K562 (cell line): ENCODE measurements at regions not wholly inside any gene's neighbourhood (a gene's known extent, or its start where the extent isn't known, plus 50 kb on each side); places are given as distances from the start of the nearest gene placed in this dataset.

Experiments used
- ATAC-seq: fragments of 200-7000 bp; cut with Tn5 transposase; 3 replicates; pipeline ENCODE4 v1.9.1; 2020; ENCODE audit warnings: moderate library complexity
- BruUV-seq: library from RNA; stranded (reverse); fragments of 400-500 nt; replicated peaks from 2 replicates; lab custom pipeline; 2021; lab: Mats Ljungman, UMichigan
- CTCF ChIA-PET: fragments of 300-600 bp; formaldehyde crosslinking; extraction: SDS; loops from one replicate; lab custom pipeline; 2021; ENCODE audit warnings: low intra/inter-chr PET ratio; lab: Yijun Ruan, JAX
- POLR2A ChIA-PET: fragments of 300-600, 350-650 bp; sonication (Branson Sonifier 250); formaldehyde crosslinking; extraction: SDS; loops from one replicate; lab custom pipeline; 2021; ENCODE audit warnings: antibody characterized with exemption, inconsistent platforms; lab: Yijun Ruan, JAX
- DNase-seq, 4 experiments: peaks; one replicate each; pipeline versions ENCODE4 v3.0.0 to v3.0.0-alpha.2; 2011 to 2018; ENCODE audit warnings: low spot score in 3 of 4, mixed read lengths in 3 of 4; ENCODE audit errors: extremely low read depth in 1 of 4
- FAIRE-seq: peaks from 2 replicates; lab custom pipeline; 2011; peaks lifted over from hg19 to GRCh38; lab: Jason Lieb, UNC
- H2AFZ ChIP-seq: 2 replicates; pipeline ENCODE4 v1.6.0; 2011; ENCODE audit warnings: low read depth, low read length, control low read depth, inconsistent platforms
- H3K27ac ChIP-seq: fragments of 200-600 bp; 3 replicates; pipeline ENCODE4 v1.8.0; 2011; ENCODE audit warnings: low read depth, mild to moderate bottlenecking, control low read depth, inconsistent platforms, low read length, moderate library complexity, mixed read lengths; ENCODE audit errors: extremely low read depth
- H3K27me3 ChIP-seq, 2 experiments: fragments of 300-600 bp in 1 of 2; 2 replicates in 1 of 2; 3 replicates in 1 of 2; pipeline versions ENCODE4 v1.6.0 to v1.8.0; 2011; ENCODE audit warnings: inconsistent platforms in 2 of 2, low read length in 2 of 2, mild to moderate bottlenecking in 1 of 2, mixed read lengths in 1 of 2, moderate library complexity in 1 of 2; ENCODE audit not compliant: control insufficient read depth in 2 of 2, insufficient read depth in 2 of 2
- H3K36me3 ChIP-seq: fragments of 300-600 bp; 3 replicates; pipeline ENCODE4 v1.8.0; 2011; ENCODE audit warnings: mild to moderate bottlenecking, low read length, inconsistent platforms; ENCODE audit not compliant: control insufficient read depth, insufficient read depth
- H3K4me1 ChIP-seq, 2 experiments: fragments of 200-600 bp in 1 of 2; replicated peaks in 1 of 2; 2 replicates in 1 of 2; 3 replicates in 1 of 2; pipeline versions ENCODE4 v1.5.1 to v1.8.0; 2011; ENCODE audit warnings: inconsistent platforms in 2 of 2, low read length in 2 of 2, mild to moderate bottlenecking in 1 of 2, mixed read lengths in 1 of 2, moderate library complexity in 1 of 2; ENCODE audit not compliant: control insufficient read depth in 2 of 2, insufficient read depth in 2 of 2
- H3K4me2 ChIP-seq: 2 replicates; pipeline ENCODE4 v1.6.1; 2011; ENCODE audit warnings: low read length, control low read depth, inconsistent platforms, mixed read lengths; ENCODE audit not compliant: insufficient read depth
- H3K4me3 ChIP-seq: fragments of 200-600 bp; sonication (generic), shearing (Covaris generic); 2 replicates; pipeline ENCODE4 v1.5.1; 2016; ENCODE audit warnings: control low read depth, inconsistent platforms
- H3K79me2 ChIP-seq: fragments of 200-600 bp; 3 replicates; pipeline ENCODE4 v1.8.0; 2011; ENCODE audit warnings: low read length, inconsistent platforms; ENCODE audit not compliant: control insufficient read depth, insufficient read depth
- H3K9ac ChIP-seq, 2 experiments: 2 replicates each; pipeline versions ENCODE4 v1.6.0 to v1.6.1; 2011; ENCODE audit warnings: low read depth in 2 of 2, low read length in 2 of 2, control low read depth in 1 of 2, inconsistent platforms in 1 of 2, mild to moderate bottlenecking in 1 of 2, mixed read lengths in 1 of 2; ENCODE audit not compliant: insufficient read depth in 1 of 2
- H3K9me1 ChIP-seq: one replicate; pipeline ENCODE4 v1.6.0; 2011; ENCODE audit warnings: inconsistent platforms, mild to moderate bottlenecking, low read length, moderate library complexity; ENCODE audit not compliant: control insufficient read depth, insufficient read depth
- H3K9me3 ChIP-seq: replicated peaks from 2 replicates; pipeline ENCODE4 v1.5.1; 2011; ENCODE audit warnings: low read depth, low read length, inconsistent platforms; ENCODE audit not compliant: control insufficient read depth, insufficient read depth
- H4K20me1 ChIP-seq: replicated peaks from 2 replicates; pipeline ENCODE4 v1.6.1; 2011; ENCODE audit warnings: low read length, inconsistent platforms, mixed read lengths; ENCODE audit not compliant: control insufficient read depth, insufficient read depth
- BACH1 ChIP-seq: fragments of 200-800 bp; sonication (Bioruptor generic); IDR thresholded peaks from 2 replicates; pipeline ENCODE4 v1.6.1; 2016; ENCODE audit warnings: missing genetic modification characterization, missing compliant biosample characterization
- BHLHE40 ChIP-seq: IDR thresholded peaks from 2 replicates; pipeline ENCODE4 v1.6.1; 2011; ENCODE audit warnings: low read length, improper control_type of control experiment
- C11orf30 ChIP-seq: fragments of 450-650 bp; IDR thresholded peaks from 2 replicates; pipeline ENCODE4 v1.6.1; 2016; ENCODE audit warnings: low read depth, mild to moderate bottlenecking
- CEBPG ChIP-seq, 3 experiments: fragments of 200-800 bp in 1 of 3; sonication (Bioruptor generic) in 1 of 3; sonication (generic) in 1 of 3; formaldehyde crosslinking in 1 of 3; IDR thresholded peaks in 2 of 3; conservative IDR thresholded peaks in 1 of 3; 2 replicates each; pipeline versions ENCODE4 v1.6.1 to v1.8.0; 2016 to 2022; ENCODE audit warnings: missing compliant biosample characterization in 2 of 3, missing genetic modification characterization in 2 of 3, mild to moderate bottlenecking in 1 of 3, missing genetic modification reagents in 1 of 3
- JUND ChIP-seq, 2 experiments: IDR thresholded peaks; 2 replicates in 1 of 2; 3 replicates in 1 of 2; pipeline ENCODE4 v1.6.1; 2011; ENCODE audit warnings: borderline replicate concordance in 2 of 2, low read depth in 2 of 2, low read length in 2 of 2, improper control_type of control experiment in 1 of 2, missing biosample characterization in 1 of 2, missing genetic modification characterization in 1 of 2, missing genetic modification reagents in 1 of 2
- KDM1A ChIP-seq, 2 experiments: fragments of 450-650 bp; IDR thresholded peaks; 2 replicates each; pipeline ENCODE4 v1.6.1; 2016; ENCODE audit warnings: mild to moderate bottlenecking in 2 of 2
- KLF6 ChIP-seq: fragments of 250-450 bp; sonication (Bioruptor Pico); IDR thresholded peaks from 2 replicates; pipeline ENCODE4 v1.4.0; 2020; ENCODE audit warnings: mild to moderate bottlenecking, moderate library complexity, borderline replicate concordance
- MAFF ChIP-seq: IDR thresholded peaks from 2 replicates; pipeline ENCODE4 v1.6.1; 2012; ENCODE audit warnings: low read length, improper control_type of control experiment
- MAFG ChIP-seq: fragments of 450-650 bp; conservative IDR thresholded peaks from 2 replicates; pipeline ENCODE4 v1.6.1; 2016; ENCODE audit warnings: missing genetic modification characterization, missing compliant biosample characterization
- MAFK ChIP-seq: IDR thresholded peaks from 2 replicates; pipeline ENCODE4 v1.6.1; 2011; ENCODE audit warnings: low read length, improper control_type of control experiment
- NFE2 ChIP-seq: IDR thresholded peaks from 2 replicates; pipeline ENCODE4 v1.6.1; 2014; ENCODE audit warnings: antibody characterized with exemption, low read depth
- NR2C2 ChIP-seq, 2 experiments: fragments of 200-800 bp in 1 of 2; sonication (Bioruptor generic) in 1 of 2; sonication (generic) in 1 of 2; formaldehyde crosslinking in 1 of 2; IDR thresholded peaks; 2 replicates each; pipeline versions ENCODE4 v1.6.1 to v1.8.0; 2016 to 2022; ENCODE audit warnings: mild to moderate bottlenecking in 1 of 2, missing compliant biosample characterization in 1 of 2, missing genetic modification characterization in 1 of 2, missing genetic modification reagents in 1 of 2
- PKNOX1 ChIP-seq: fragments of 450-650 bp; IDR thresholded peaks from 2 replicates; pipeline ENCODE4 v1.6.1; 2016
- TEAD4 ChIP-seq, 2 experiments: sonication (generic) in 1 of 2; formaldehyde crosslinking in 1 of 2; IDR thresholded peaks; 2 replicates each; pipeline versions ENCODE4 v1.6.1 to v1.8.0; 2012 to 2022; ENCODE audit warnings: borderline replicate concordance in 1 of 2, inconsistent platforms in 1 of 2, low read length in 1 of 2, mild to moderate bottlenecking in 1 of 2, missing genetic modification reagents in 1 of 2
- TRIM24 ChIP-seq, 2 experiments: fragments of 450-650 bp; IDR thresholded peaks; 2 replicates each; pipeline ENCODE4 v1.6.1; 2016
- ZNF12 ChIP-seq: sonication (generic); formaldehyde crosslinking; IDR thresholded peaks from 2 replicates; pipeline ENCODE4 v1.4.0; 2020; ENCODE audit warnings: mild to moderate bottlenecking, missing genetic modification reagents
- ZNF175 ChIP-seq: fragments of 200-800 bp; sonication (Bioruptor generic); IDR thresholded peaks from 2 replicates; pipeline ENCODE4 v1.6.1; 2016; ENCODE audit warnings: low read depth, mild to moderate bottlenecking, missing genetic modification characterization, missing compliant biosample characterization
- ZNF584 ChIP-seq: fragments of 200-800 bp; sonication (Bioruptor generic); IDR thresholded peaks from 2 replicates; pipeline ENCODE4 v1.6.1; 2016; ENCODE audit warnings: low read depth, mild to moderate bottlenecking, missing genetic modification characterization, missing compliant biosample characterization
- ZNF589 ChIP-seq: fragments of 200-800 bp; sonication (Bioruptor generic); IDR thresholded peaks from 2 replicates; pipeline ENCODE4 v1.6.1; 2016; ENCODE audit warnings: low read depth, missing genetic modification characterization, missing compliant biosample characterization
- WGBS: fragments of 100-300 bp; shearing (Covaris generic); methylation state at CpG from one replicate; pipeline ENCODE4 v1.1.6; 2016; ENCODE audit warnings: low coverage, mixed read lengths; ENCODE audit not compliant: insufficient coverage; ENCODE audit errors: missing lambda C conversion rate; 5-methylcytosine and 5-hydroxymethylcytosine counted together
- in situ Hi-C: fragments of 300-500 bp; cut with MboI; formaldehyde crosslinking; loops from 4 replicates; pipeline ENCODE4 v1.15.0; 2018; ENCODE audit warnings: inconsistent platforms, mixed read lengths
- intact Hi-C: fragments of 100-400 bp; cut with micrococcal nuclease; formaldehyde crosslinking; loops from 2 replicates; pipeline ENCODE4 v1.14.2; 2022
- TF ChIP-seq, protein P1 (sequence below): fragments of 450-650 bp; formaldehyde crosslinking; conservative IDR thresholded peaks from 2 replicates; pipeline ENCODE4 v1.4.0; 2022; ENCODE audit warnings: mild to moderate bottlenecking, missing genetic modification characterization

- H3K4me3 ChIP-seq: no peak overlapping the region
- intact Hi-C loops: no loop called here
- H3K27ac ChIP-seq: no peak overlapping the region
- FAIRE-seq (no peak), DNase-seq (peak in 2 of 4 experiments; percentile 7 to 14), ATAC-seq (peak; percentile 82)
- in situ Hi-C loops: loop anchor here (25.0 kb wide), 1 partner anchor 1997 kb away; no protein-coding TSS in a partner anchor
- WGBS: 2% methylated on average over 4 of the region's 4 CpGs
- CTCF ChIA-PET: interaction anchor here (0.6 kb wide), 1 partner anchor 11 kb away, joined by 3 read pairs; no protein-coding TSS in a partner anchor
- no peak overlapping the region for H2AFZ ChIP-seq
- BruUV-seq: no TSS peak
- no peaks in the 10 kb centered on the region; a peak in 1 of 5 replicates for H3K4me1 ChIP-seq
- H3K79me2 ChIP-seq: no peaks in the 10 kb centered on the region
- no peak overlapping the region for H3K9ac ChIP-seq
- H3K27me3 ChIP-seq: no peaks in the 10 kb centered on the region
- H3K9me3 ChIP-seq: no peaks in the 10 kb centered on the region
- H3K9me1 ChIP-seq: no peaks in the 10 kb centered on the region
- POLR2A ChIA-PET: interaction anchor here (0.6 kb wide), 1 partner anchor 247 kb away, joined by 3 read pairs; no protein-coding TSS in a partner anchor
- H3K4me2 ChIP-seq: no peak overlapping the region
- no peaks in the 10 kb centered on the region for H4K20me1 ChIP-seq
- no peaks in the 10 kb centered on the region for H3K36me3 ChIP-seq
- TF ChIP-seq NFE2 (peak; percentile 88), JUND (IDR thresholded peaks at IDR 0.05; ENCODE audit: borderline replicate concordance, low read depth, low read length) (0 out of 2 replicates have a peak, but pooled peaks have one; percentile 15), JUND (tag; IDR thresholded peaks at IDR 0.05; ENCODE audit: borderline replicate concordance, low read depth, low read length) (no peak; the same call in 2 of the 3 replicates), TEAD4 (IDR thresholded peaks at IDR 0.05; ENCODE audit: low read length) (peak; percentile 41; the same call in 1 of the 2 replicates), TEAD4 (CRISPR knock-in tag; IDR thresholded peaks at IDR 0.05; ENCODE audit: borderline replicate concordance) (no peak), MAFF (peak; percentile 36; the same call in 1 of the 2 replicates), ZNF175 (CRISPR knock-in tag) (peak; percentile 74), BACH1 (tag) (peak; percentile 60; the same call in 1 of the 2 replicates), NR2C2 (CRISPR knock-in tag; IDR thresholded peaks at IDR 0.05) (no peak), NR2C2 (tag; IDR thresholded peaks at IDR 0.05) (peak; percentile 64; the same call in 1 of the 2 replicates), BHLHE40 (0 out of 2 replicates have a peak, but pooled peaks have one; percentile 9), KLF6 (CRISPR knock-in tag) (no peak), CEBPG (CRISPR knock-in tag; IDR thresholded peaks at IDR 0.05) (no peak), CEBPG (tag; conservative IDR thresholded peaks at IDR 0.05 in 1 of 2, IDR thresholded peaks at IDR 0.05 in 1 of 2) (peak in 1 of 2 experiments; percentile 43; a peak in 1 of 4 replicates), KDM1A (IDR thresholded peaks at IDR 0.05) (no peak), ZNF584 (0 out of 2 replicates have a peak, but pooled peaks have one; percentile 34), TRIM24 (IDR thresholded peaks at IDR 0.05) (peak in 1 of 2 experiments; percentile 43; a peak in 1 of 4 replicates), ZNF589 (CRISPR knock-in tag) (peak; percentile 68; the same call in 1 of the 2 replicates), ZNF12 (CRISPR knock-in tag) (no peak), PKNOX1 (no peak), C11orf30 (peak; percentile 54; the same call in 1 of the 2 replicates), MAFG (peak; percentile 66), MAFK (peak; percentile 49; the same call in 1 of the 2 replicates)
- TF ChIP-seq, protein P1, sequence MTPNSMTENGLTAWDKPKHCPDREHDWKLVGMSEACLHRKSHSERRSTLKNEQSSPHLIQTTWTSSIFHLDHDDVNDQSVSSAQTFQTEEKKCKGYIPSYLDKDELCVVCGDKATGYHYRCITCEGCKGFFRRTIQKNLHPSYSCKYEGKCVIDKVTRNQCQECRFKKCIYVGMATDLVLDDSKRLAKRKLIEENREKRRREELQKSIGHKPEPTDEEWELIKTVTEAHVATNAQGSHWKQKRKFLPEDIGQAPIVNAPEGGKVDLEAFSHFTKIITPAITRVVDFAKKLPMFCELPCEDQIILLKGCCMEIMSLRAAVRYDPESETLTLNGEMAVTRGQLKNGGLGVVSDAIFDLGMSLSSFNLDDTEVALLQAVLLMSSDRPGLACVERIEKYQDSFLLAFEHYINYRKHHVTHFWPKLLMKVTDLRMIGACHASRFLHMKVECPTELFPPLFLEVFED (CRISPR knock-in tag): no peak
These were observed 250.3 kb downstream of the SNX13 start for GRCh38 chr7:17690030-17690429.
